Astrocyte of the spinal cord (primary cell): ENCODE measurements at regions not wholly inside any gene's neighbourhood (a gene's known extent, or its start where the extent isn't known, plus 50 kb on each side); places are given as distances from the start of the nearest gene placed in this dataset.

ENCODE experiments used
- DNase-seq: peaks from one replicate; pipeline ENCODE4 v3.0.0; 2011; ENCODE audit warnings: low read depth, low spot score
- H3K4me3 ChIP-seq: 2 replicates; pipeline ENCODE4 v1.5.1; 2011; ENCODE audit warnings: low read depth, mild to moderate bottlenecking, low read length, moderate library complexity
- in situ Hi-C: cut with HindIII; loops from 2 replicates; pipeline ENCODE4 v1.10.0; 2017; ENCODE audit warnings: low sequenced_read_pairs
- TF ChIP-seq, protein P1 (sequence below): IDR thresholded peaks from 2 replicates; pipeline ENCODE4 v1.5.1; 2012; ENCODE audit warnings: low read depth, mild to moderate bottlenecking, low read length, inconsistent platforms

DNA sequence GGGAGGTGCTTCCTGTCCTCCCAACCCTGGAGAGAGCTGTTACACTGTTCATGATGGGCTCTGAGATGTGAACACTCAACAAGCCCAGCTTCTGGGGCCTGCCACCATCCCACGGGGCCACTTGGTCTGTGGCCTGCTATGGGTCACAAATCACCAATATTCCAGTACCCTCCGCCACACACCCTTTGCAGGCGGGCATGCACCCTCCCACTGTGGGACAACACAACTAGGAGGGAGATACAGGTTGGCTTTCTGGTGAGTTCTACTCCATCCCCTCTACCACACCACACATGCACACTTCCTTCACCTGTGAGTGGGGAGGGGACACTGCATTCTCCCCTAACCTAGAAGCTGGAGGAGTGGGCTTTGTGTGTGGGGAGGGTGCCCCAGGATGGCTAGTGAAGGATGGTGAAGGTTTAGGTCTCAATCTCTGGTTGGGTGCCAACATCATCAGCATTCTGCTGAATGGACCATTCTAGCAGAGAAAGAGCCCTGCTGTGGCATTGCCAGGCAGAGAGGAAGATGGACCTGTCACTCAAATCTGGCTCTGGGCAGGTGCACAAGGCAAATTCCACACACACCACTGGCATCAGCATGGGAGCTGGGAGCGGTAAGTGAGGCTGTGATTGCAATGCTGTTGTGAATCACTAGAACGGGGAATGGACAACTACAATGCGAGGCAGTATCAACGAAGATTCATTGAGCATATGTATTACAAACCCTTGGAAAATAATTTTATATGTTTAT is 175.1 kb downstream of the THBS2 start:
- no peak for DNase-seq
- in situ Hi-C loops: no loop called here
- TF ChIP-seq, protein P1, sequence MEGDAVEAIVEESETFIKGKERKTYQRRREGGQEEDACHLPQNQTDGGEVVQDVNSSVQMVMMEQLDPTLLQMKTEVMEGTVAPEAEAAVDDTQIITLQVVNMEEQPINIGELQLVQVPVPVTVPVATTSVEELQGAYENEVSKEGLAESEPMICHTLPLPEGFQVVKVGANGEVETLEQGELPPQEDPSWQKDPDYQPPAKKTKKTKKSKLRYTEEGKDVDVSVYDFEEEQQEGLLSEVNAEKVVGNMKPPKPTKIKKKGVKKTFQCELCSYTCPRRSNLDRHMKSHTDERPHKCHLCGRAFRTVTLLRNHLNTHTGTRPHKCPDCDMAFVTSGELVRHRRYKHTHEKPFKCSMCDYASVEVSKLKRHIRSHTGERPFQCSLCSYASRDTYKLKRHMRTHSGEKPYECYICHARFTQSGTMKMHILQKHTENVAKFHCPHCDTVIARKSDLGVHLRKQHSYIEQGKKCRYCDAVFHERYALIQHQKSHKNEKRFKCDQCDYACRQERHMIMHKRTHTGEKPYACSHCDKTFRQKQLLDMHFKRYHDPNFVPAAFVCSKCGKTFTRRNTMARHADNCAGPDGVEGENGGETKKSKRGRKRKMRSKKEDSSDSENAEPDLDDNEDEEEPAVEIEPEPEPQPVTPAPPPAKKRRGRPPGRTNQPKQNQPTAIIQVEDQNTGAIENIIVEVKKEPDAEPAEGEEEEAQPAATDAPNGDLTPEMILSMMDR: no peak
- H3K4me3 ChIP-seq: no peak overlapping the region

DNA sequence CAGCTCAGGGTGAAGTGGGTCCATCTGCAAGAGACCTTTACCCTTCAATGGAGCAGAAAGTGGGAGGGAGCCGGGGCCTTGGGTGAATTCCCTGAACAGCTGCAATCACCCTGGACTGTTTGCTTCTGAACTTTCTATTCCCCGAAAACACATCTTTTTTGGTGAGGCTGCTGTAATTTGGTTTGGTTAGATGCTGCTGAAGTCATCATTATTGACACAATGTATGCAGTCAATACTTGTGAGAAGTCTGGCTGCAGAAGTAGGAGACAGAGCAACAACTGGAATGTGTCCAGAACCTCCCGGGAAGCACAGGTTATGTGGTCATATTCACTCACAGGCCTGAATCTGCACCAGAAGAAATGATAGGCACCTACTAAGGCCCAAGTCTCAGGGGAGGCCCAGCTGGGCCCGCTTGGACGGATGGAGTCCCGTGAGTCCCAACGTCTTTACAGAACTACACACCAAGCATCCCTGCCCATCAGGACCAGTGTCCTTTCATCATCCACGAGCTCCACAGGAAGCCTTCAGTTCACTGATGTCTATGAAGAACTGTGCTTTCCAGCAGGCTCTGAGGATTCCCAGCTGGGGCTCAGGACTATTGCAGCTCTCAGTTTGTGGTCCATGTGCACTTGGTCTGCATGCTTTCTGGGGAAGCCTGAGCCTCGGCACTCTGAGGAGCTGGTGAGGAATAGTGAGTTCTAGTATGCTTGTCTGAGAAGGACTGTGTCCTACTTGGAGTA is 177.6 kb downstream of the THBS2 start:
- TF ChIP-seq, protein P1: no peak
- DNase-seq: no peak
- no peak overlapping the region for H3K4me3 ChIP-seq
- in situ Hi-C loops: no loop called here

DNA sequence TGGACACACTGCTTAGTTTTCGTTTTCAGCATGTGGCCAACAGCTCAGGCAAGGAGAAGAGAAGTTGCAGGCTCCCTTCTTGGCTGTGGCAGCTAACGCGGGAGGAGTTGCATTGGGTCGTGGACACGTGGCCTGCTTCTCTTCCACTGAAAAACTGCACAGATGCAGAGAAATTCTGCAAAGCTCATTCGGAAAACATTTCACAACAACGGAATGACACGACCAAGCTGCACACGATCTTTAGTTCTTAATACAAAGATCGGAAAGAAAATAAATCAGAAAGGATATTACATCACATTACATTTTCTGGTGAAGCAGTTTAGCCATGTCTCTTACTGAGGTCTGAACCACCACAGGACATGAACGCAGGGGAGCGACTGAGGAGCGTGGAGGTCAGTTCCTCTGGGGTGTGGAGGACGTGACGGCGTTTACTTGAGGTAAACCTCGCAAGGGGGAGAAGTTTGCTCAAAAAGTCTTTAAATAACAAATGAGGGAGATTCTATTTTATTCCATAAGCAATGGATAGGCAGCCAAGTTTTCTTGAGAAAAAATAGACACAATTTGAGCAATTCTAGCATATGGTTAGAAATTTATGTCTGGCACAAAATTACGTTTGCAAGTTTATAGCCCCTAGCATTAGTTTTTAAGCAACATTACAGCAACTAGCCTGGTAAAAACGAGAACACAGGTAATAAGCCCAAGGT is 178.3 kb downstream of the THBS2 start:
- in situ Hi-C loops: no loop called here
- TF ChIP-seq, protein P1: no peak
- peak; percentile 88 for DNase-seq
- H3K4me3 ChIP-seq: no peak overlapping the region

DNA sequence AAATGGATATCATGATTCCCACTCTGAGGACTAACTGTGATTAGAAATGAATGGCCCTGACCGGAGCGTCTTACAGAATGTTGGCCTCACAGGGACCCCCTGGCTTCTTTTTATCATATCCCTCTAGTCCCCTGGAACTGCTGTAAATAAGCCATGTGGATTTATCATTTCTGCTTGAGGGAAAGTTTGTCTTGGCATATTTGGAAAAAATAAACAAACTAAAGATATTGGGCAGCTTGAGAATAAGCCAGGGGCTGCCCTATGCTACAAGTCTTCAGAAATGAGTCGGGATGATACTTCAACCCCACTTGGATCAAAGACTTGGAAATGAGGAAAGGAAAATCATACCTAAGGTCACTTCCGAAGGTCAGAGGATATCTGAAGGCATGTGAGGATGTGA is 179.1 kb downstream of the THBS2 start:
- in situ Hi-C loops: no loop called here
- TF ChIP-seq, protein P1: no peak
- peak; percentile 53 for DNase-seq
- H3K4me3 ChIP-seq: no peak overlapping the region

DNA sequence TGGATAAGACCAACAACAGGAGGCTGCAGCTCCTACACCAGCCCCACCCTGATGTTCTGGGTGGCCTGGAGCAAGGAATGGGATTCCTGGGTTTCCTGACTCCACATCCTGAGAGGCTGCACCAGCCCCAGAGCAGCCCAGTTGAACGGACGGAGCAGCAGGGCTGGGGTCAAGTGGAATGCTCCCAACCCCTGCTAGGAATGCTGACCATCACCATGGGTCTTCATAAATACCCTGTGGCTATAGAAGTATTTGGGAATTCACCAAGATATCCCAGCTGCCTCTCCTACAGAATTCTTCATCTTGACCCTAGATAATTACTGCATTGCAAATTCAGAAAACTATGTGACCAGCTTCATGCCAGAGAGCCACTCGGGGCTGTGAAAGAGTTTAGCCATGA is 180.3 kb downstream of the THBS2 start:
- TF ChIP-seq, protein P1: no peak
- in situ Hi-C loops: no loop called here
- DNase-seq: peak; percentile 91
- no peak overlapping the region for H3K4me3 ChIP-seq

DNA sequence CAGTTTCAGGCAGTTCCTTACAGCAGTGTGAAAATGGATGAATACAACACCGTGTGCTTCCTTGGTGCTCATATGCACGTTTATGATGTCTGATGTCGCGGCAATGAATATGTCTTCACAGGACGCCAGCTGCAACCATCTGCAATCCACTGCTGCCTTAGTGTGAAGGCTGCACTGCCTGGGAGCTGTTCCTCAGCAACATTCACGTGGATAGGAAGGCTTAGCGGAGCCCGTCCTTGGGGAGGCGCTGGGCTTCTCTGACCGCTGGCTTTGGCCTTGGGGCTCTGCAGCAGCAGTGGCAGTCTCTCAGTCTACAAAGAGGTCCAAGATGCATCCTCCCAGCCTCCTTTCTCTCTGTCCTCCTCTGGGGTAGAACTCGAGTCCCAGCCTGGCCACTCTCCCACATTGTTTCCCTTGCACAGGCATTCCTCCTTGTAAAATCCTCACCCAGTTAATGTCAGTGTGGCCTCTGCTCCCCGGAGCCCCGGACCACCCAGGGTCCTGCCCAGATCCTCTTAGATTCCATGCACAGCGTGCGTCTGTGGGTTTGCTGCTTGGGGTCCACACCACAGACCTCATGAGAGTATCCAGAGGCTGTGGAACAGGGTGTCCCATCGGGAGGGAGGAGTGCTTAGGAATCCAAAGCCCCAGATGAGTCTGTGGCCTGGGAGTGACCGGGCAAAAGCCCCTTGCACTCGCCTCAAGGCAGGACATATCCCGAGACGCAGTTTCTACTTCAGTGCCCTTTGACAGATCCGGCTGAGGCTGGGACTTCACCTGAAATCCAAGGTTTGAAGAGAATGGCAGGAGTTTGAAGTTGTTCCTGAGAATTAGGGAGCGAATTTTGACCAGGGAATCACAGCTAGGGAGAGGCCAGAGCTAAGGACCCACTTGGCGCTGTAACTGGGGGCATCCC is 181.3 kb downstream of the THBS2 start:
- no peak for DNase-seq
- H3K4me3 ChIP-seq: no peak overlapping the region
- in situ Hi-C loops: no loop called here
- TF ChIP-seq, protein P1: no peak
